ENCODE measurements at regions not wholly inside any gene's neighbourhood (a gene's known extent, or its start where the extent isn't known, plus 50 kb on each side); places are given as distances from the start of the nearest gene placed in this dataset.

GRCh38 chr18:67621906-67622305, 105.4 kb upstream of the DSEL start:
- TF ChIP-seq POU2F2 (IDR thresholded peaks at IDR 0.05; ENCODE audit: low read depth, low read length) (no peak), POLR2AphosphoS5 (IDR thresholded peaks at IDR 0.05; ENCODE audit: low read depth, low read length) (no peak), POLR2A (IDR thresholded peaks at IDR 0.05; ENCODE audit: low read depth, low read length) (no peak), SPI1 (IDR thresholded peaks at IDR 0.05; ENCODE audit: low read depth, low read length) (no peak)
- DNase-seq (ENCODE audit: insufficient read length, low spot score) (no peak), FAIRE-seq (no peak)

- TF ChIP-seq POLR2AphosphoS5 (IDR thresholded peaks at IDR 0.05; ENCODE audit: low read depth, low read length) (no peak), POU2F2 (IDR thresholded peaks at IDR 0.05; ENCODE audit: low read depth, low read length) (no peak), POLR2A (IDR thresholded peaks at IDR 0.05; ENCODE audit: low read depth, low read length) (no peak)
- no peak for FAIRE-seq
- DNase-seq (ENCODE audit: insufficient read length, low spot score), result no peak
These were observed 104.7 kb upstream of the DSEL start for GRCh38 chr18:67621049-67621713.

- DNase-seq (ENCODE audit: insufficient read length, low spot score), result no peak
- TF ChIP-seq TAF1 (IDR thresholded peaks at IDR 0.05; ENCODE audit: low read depth, low read length) (no peak), SPI1 (IDR thresholded peaks at IDR 0.05; ENCODE audit: low read depth, low read length) (no peak), POLR2A (IDR thresholded peaks at IDR 0.05; ENCODE audit: low read depth, low read length) (no peak), PAX5 (IDR thresholded peaks at IDR 0.05; ENCODE audit: insufficient read depth, low read length, severe bottlenecking) (no peak)
- FAIRE-seq, result no peak
These were observed 101.5 kb upstream of the DSEL start for GRCh38 chr18:67618061-67618460.

- DNase-seq (ENCODE audit: insufficient read length, low spot score), result no peak
- FAIRE-seq, result no peak
- TF ChIP-seq POLR2AphosphoS5 (IDR thresholded peaks at IDR 0.05; ENCODE audit: low read depth, low read length), result no peak
- no peak for TF ChIP-seq POLR2A (IDR thresholded peaks at IDR 0.05; ENCODE audit: low read depth, low read length)
These were observed 99.4 kb upstream of the DSEL start for GRCh38 chr18:67615876-67616275.

GRCh38 chr18:67613731-67614130, 97.2 kb upstream of the DSEL start:
- DNase-seq (ENCODE audit: insufficient read length, low spot score) (no peak), FAIRE-seq (no peak)
- TF ChIP-seq POLR2AphosphoS5 (IDR thresholded peaks at IDR 0.05; ENCODE audit: low read depth, low read length) (no peak), TAF1 (IDR thresholded peaks at IDR 0.05; ENCODE audit: low read depth, low read length) (no peak), POLR2A (IDR thresholded peaks at IDR 0.05; ENCODE audit: low read depth, low read length) (no peak), POU2F2 (IDR thresholded peaks at IDR 0.05; ENCODE audit: low read depth, low read length) (no peak), PAX5 (IDR thresholded peaks at IDR 0.05; ENCODE audit: insufficient read depth, low read length, severe bottlenecking) (no peak), SPI1 (IDR thresholded peaks at IDR 0.05; ENCODE audit: low read depth, low read length) (no peak)

- no peak for FAIRE-seq
- DNase-seq (ENCODE audit: insufficient read length, low spot score), result no peak
- TF ChIP-seq POU2F2 (IDR thresholded peaks at IDR 0.05; ENCODE audit: low read depth, low read length), result no peak
- TF ChIP-seq POLR2A (IDR thresholded peaks at IDR 0.05; ENCODE audit: low read depth, low read length), result no peak
- TF ChIP-seq PAX5 (IDR thresholded peaks at IDR 0.05; ENCODE audit: insufficient read depth, low read length, severe bottlenecking), result no peak
- no peak for TF ChIP-seq POLR2AphosphoS5 (IDR thresholded peaks at IDR 0.05; ENCODE audit: low read depth, low read length)
- TF ChIP-seq SPI1 (IDR thresholded peaks at IDR 0.05; ENCODE audit: low read depth, low read length), result no peak
- no peak for TF ChIP-seq TAF1 (IDR thresholded peaks at IDR 0.05; ENCODE audit: low read depth, low read length)
These were observed 95.8 kb upstream of the DSEL start for GRCh38 chr18:67612281-67612680.

GRCh38 chr18:67608615-67609273, 92.2 kb upstream of the DSEL start:
- TF ChIP-seq TAF1 (IDR thresholded peaks at IDR 0.05; ENCODE audit: low read depth, low read length) (no peak), SPI1 (IDR thresholded peaks at IDR 0.05; ENCODE audit: low read depth, low read length) (no peak), POLR2AphosphoS5 (IDR thresholded peaks at IDR 0.05; ENCODE audit: low read depth, low read length) (no peak), POLR2A (IDR thresholded peaks at IDR 0.05; ENCODE audit: low read depth, low read length) (no peak), PAX5 (IDR thresholded peaks at IDR 0.05; ENCODE audit: insufficient read depth, low read length, severe bottlenecking) (no peak), POU2F2 (IDR thresholded peaks at IDR 0.05; ENCODE audit: low read depth, low read length) (no peak)
- DNase-seq (ENCODE audit: insufficient read length, low spot score), result no peak
- FAIRE-seq, result no peak

GRCh38 chr18:67608191-67608590, 91.7 kb upstream of the DSEL start:
- no peak for TF ChIP-seq TAF1 (IDR thresholded peaks at IDR 0.05; ENCODE audit: low read depth, low read length)
- TF ChIP-seq POU2F2 (IDR thresholded peaks at IDR 0.05; ENCODE audit: low read depth, low read length), result no peak
- TF ChIP-seq POLR2A (IDR thresholded peaks at IDR 0.05; ENCODE audit: low read depth, low read length), result no peak
- TF ChIP-seq PAX5 (IDR thresholded peaks at IDR 0.05; ENCODE audit: insufficient read depth, low read length, severe bottlenecking), result no peak
- TF ChIP-seq SPI1 (IDR thresholded peaks at IDR 0.05; ENCODE audit: low read depth, low read length), result no peak
- TF ChIP-seq POLR2AphosphoS5 (IDR thresholded peaks at IDR 0.05; ENCODE audit: low read depth, low read length), result no peak
- DNase-seq (ENCODE audit: insufficient read length, low spot score) (no peak), FAIRE-seq (no peak)

GRCh38 chr18:67600181-67601180, 84.0 kb upstream of the DSEL start:
- no peak for TF ChIP-seq POLR2AphosphoS5 (IDR thresholded peaks at IDR 0.05; ENCODE audit: low read depth, low read length)
- no peak for TF ChIP-seq SPI1 (IDR thresholded peaks at IDR 0.05; ENCODE audit: low read depth, low read length)
- no peak for TF ChIP-seq TAF1 (IDR thresholded peaks at IDR 0.05; ENCODE audit: low read depth, low read length)
- no peak for TF ChIP-seq POU2F2 (IDR thresholded peaks at IDR 0.05; ENCODE audit: low read depth, low read length)
- no peak for TF ChIP-seq POLR2A (IDR thresholded peaks at IDR 0.05; ENCODE audit: low read depth, low read length)
- TF ChIP-seq PAX5 (IDR thresholded peaks at IDR 0.05; ENCODE audit: insufficient read depth, low read length, severe bottlenecking), result no peak
- no peak for FAIRE-seq
- no peak for DNase-seq (ENCODE audit: insufficient read length, low spot score)

Measured in GM12891 (cell line).